HG02852 (cell line): ENCODE measurements at regions not wholly inside any gene's neighbourhood (a gene's known extent, or its start where the extent isn't known, plus 50 kb on each side); places are given as distances from the start of the nearest gene placed in this dataset.
"Not testable (repeated sequence)": the region's sequence is repeated elsewhere in the genome, so short reads cannot be mapped to it uniquely, and the experiment has no call there.

Experiments
- ATAC-seq: cut with Tn5 transposase; IDR thresholded peaks from one replicate; pipeline ENCODE4 v1.9.1; 2021; ENCODE audit warnings: mild to moderate bottlenecking, moderate library complexity; ENCODE audit not compliant: unreplicated experiment

- no peak for ATAC-seq
These were observed 139.6 kb downstream of the MYLK4 start for GRCh38 chr6:2611092-2611491.

- no peak for ATAC-seq
These were observed 142.2 kb downstream of the MYLK4 start for GRCh38 chr6:2608503-2608902.

GRCh38 chr6:2600363-2600762 is 150.4 kb downstream of the MYLK4 start:
- no peak for ATAC-seq

- no peak for ATAC-seq
These were observed 150.9 kb downstream of the MYLK4 start for GRCh38 chr6:2599817-2600216.

GRCh38 chr6:2598867-2599266 is 151.9 kb downstream of the MYLK4 start:
- no peak for ATAC-seq

- no peak for ATAC-seq
These were observed 152.7 kb downstream of the MYLK4 start for GRCh38 chr6:2597991-2598390.

- not testable (repeated sequence) for ATAC-seq
These were observed 153.3 kb downstream of the MYLK4 start for GRCh38 chr6:2597457-2597856.

GRCh38 chr6:2596222-2596621 is 154.5 kb downstream of the MYLK4 start:
- ATAC-seq: no peak

GRCh38 chr6:2594868-2595267 is 155.9 kb downstream of the MYLK4 start:
- ATAC-seq: no peak

GRCh38 chr6:2593167-2593566 is 157.6 kb downstream of the MYLK4 start:
- no peak for ATAC-seq

- ATAC-seq: no peak
These were observed 161.5 kb downstream of the MYLK4 start for GRCh38 chr6:2589171-2589661.

- no peak for ATAC-seq
These were observed 167.3 kb downstream of the MYLK4 start for GRCh38 chr6:2583459-2583858.

- no peak for ATAC-seq
These were observed 168.5 kb downstream of the MYLK4 start for GRCh38 chr6:2582268-2582667.

GRCh38 chr6:2581611-2582010 is 169.1 kb downstream of the MYLK4 start:
- no peak for ATAC-seq

GRCh38 chr6:2581011-2581410 is 169.7 kb downstream of the MYLK4 start:
- no peak for ATAC-seq

GRCh38 chr6:2579804-2580570 is 170.7 kb downstream of the MYLK4 start:
- ATAC-seq: no peak

- no peak for ATAC-seq
These were observed 171.4 kb downstream of the MYLK4 start for GRCh38 chr6:2579241-2579761.

GRCh38 chr6:2578767-2579166 is 172.0 kb downstream of the MYLK4 start:
- no peak for ATAC-seq

GRCh38 chr6:2576499-2576898 is 174.2 kb downstream of the MYLK4 start:
- ATAC-seq: no peak

GRCh38 chr6:2575236-2575635 is 175.5 kb downstream of the MYLK4 start:
- ATAC-seq: no peak

- not testable (repeated sequence) for ATAC-seq
These were observed 181.3 kb downstream of the MYLK4 start for GRCh38 chr6:2569420-2569819.

GRCh38 chr6:2566048-2566447 is 184.7 kb downstream of the MYLK4 start:
- no peak for ATAC-seq

- no peak for ATAC-seq
These were observed 185.2 kb downstream of the MYLK4 start for GRCh38 chr6:2565499-2565898.
